GM19438 (cell line): ENCODE measurements at regions not wholly inside any gene's neighbourhood (a gene's known extent, or its start where the extent isn't known, plus 50 kb on each side); places are given as distances from the start of the nearest gene placed in this dataset.

ENCODE experiments used
- ATAC-seq: cut with Tn5 transposase; IDR thresholded peaks from one replicate; pipeline ENCODE4 v1.9.1; 2021; ENCODE audit warnings: low read depth; ENCODE audit not compliant: unreplicated experiment

DNA sequence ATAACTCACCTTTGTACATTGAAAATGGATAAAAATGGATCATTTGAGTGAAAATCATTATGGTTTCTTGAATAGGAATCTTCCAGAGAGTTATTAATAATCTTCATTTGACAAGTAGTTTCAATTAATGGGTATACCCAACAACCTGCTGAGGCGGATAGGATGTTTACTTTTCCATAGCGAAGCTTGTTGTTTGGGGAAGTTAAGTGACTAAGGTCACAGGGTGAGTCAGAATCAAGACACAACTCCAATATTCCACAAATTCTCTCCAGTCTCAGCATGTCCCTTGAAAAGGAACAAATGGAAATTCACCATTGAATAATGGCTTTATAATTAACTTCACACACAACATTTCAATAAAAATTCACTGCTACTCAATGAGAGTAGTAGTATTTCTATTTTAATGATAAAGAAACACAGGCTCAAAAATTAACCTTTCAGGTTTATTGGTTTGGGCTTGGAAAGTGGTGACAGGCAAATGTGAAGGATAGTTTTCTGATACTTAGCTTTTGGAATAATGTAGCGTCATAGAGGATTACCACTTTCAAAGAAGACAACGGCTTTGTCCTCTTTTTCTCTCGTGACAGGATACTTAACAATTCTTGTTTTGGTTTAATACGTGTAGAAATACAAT, 211.3 kb downstream of the GPD2 start:
- ATAC-seq, result no peak

- no peak for ATAC-seq
Measured at GRCh38 chr2:156648522-156648921, 212.3 kb downstream of the GPD2 start.

DNA sequence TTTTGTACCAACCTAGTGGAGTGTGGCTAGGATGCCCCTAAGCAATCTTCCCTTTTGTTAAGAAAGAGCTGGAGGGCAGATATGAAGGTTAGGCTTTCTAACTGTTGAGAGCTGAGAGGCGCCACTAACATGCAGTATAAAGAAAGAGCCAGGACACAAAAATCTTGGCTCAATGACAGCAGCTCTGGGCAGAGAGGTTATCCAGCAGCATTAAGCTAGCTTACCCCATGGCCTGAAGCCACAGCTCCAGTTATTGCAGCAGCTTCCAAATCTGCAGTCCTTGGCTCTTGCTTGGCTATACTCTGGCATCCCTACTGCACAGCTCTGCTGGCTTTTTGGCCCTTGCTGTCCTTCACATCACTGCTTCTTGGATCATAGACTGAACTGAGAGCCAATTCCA, 213.4 kb downstream of the GPD2 start:
- no peak for ATAC-seq

GRCh38 chr2:156652691-156653090, 216.5 kb downstream of the GPD2 start:
- ATAC-seq, result no peak

DNA sequence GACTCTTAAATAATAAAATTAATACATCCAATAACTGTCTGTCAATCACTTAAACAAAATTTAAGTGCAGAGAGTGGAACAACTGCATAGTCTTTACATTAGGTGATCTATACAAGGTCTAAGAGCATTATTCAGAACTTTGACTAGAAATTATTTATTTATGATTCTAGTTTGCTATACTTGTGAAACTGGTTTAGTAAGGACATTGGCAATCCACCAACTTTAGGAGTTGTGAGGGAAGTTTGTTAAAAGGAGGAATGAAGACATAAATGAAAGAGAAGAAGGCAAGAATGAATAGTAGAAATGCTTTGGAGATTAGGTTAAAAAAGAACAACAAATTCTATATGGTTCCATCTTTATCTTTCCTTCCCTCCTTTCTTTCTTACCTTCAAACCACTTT, 217.5 kb downstream of the GPD2 start:
- no peak for ATAC-seq

GRCh38 chr2:156657809-156658208, 221.6 kb downstream of the GPD2 start:
- ATAC-seq, result no peak

- ATAC-seq, result no peak
Measured at GRCh38 chr2:156659694-156660093, 223.5 kb downstream of the GPD2 start.

GRCh38 chr2:156663757-156664409, 227.7 kb downstream of the GPD2 start:
- ATAC-seq, result no peak

GRCh38 chr2:156666130-156666785, 230.1 kb downstream of the GPD2 start:
- ATAC-seq, result no peak

DNA sequence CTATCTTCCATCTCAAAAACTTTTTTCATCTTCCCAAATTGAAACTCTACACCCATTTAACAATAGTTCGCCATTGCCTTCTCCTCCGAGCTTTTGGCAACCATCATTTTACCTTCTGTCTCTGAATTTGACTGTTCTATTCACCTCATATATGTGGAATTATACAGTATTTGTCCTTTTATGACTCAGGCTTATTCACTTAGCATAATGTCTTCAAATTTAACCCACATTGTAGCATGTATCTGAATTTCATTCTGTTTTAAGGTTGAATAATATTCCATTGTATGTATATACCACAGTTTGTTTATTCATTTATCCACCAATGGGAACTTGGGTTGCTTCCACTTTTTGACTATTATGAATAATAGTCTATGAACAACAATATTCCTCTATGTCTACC, 233.9 kb downstream of the GPD2 start:
- no peak for ATAC-seq

- ATAC-seq, result no peak
Measured at GRCh38 chr2:156671706-156672361, 235.7 kb downstream of the GPD2 start.

DNA sequence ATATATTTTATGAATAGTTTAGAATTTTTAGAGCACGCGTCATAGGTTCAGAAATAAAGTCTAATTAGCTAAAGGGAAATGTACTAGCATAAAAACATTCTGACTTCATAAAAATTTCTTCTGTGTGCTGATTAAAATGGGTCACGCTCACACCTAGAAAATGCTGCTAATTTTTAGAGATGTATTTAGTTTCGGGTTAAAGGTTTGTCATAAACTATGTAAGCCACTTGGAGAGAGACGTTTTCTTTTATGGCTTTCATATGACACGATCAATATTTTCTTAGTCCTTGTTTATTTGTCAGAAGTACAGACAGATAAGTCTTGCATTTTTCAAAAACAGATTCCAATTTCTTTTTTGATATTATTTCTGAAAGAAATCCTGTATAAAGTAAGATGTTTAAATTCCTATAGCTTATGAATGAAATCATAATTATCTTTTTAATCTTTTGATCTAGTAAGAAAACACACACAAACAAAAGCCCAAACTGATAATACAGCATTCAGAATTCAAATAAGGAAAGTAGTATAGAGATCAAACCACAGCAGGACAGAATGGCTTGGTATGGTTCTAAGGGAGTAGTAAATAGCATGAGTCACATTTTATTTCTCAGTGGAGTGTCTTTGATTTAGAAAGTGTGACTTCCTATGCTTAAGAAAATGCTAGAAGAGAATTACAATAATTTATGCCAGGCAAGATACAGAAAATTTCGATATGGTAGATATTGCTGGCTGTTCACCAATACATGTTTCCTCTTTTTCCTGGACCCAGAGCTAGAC, 236.6 kb downstream of the GPD2 start:
- ATAC-seq, result no peak

GRCh38 chr2:156673333-156673615, 237.1 kb downstream of the GPD2 start:
- ATAC-seq, result no peak

DNA sequence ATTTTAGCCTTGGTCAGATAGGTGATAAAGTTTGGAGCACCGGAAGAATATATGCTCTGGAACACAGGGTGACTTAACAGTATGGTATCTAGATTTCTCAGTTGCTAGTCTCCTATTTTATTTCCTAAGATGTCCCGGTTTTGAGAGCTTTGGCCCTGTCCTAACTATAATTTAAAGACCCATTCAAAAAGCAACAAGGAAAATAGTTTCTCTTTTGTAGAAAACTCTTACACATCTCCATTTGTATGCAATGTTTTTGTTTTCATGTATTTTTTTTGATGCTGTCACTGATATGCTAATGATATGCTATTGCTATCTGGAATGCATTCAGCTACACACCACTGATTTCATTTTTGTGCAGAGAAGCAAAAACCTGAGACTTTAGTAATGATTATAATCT, 237.8 kb downstream of the GPD2 start:
- no peak for ATAC-seq

DNA sequence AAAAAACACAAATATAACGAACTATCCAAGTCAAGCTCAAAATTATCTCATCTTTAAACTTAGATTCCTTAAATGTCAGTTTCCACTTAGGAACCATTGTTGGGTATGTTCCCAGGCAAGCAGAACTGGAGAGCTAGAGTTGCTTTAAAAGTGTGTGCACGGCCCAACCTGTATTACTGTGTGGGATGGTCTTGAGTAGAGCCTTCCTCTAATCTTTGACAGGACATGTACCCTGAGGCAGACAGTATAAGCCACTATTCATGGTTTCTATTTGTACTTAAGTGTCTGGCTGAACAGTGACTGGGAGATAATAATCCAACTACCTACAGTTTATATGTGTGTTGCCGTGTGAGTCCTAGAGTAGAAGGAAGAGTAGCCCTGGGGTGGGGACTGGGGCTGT, 239.7 kb downstream of the GPD2 start:
- ATAC-seq, result no peak

DNA sequence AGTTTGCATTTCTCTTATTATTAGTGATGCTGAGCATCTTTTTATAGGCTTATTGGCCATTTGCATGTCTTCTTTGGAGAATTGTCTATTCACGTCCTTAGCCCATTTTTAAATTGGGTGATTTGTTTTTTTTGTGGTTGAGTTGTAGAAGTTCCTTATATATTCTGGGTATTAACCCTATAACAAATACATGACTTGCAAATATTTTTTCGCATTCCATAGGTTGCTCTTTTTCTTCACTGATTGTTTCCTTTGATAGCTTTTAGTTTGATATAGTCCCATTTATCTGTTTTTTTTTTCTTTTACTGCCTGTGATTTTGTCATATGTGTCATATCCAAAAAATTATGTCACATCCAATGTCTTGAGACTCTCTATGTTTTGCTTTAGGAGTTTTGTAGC, 243.6 kb downstream of the GPD2 start:
- no peak for ATAC-seq

GRCh38 chr2:156680266-156680665, 244.1 kb downstream of the GPD2 start:
- no peak for ATAC-seq

DNA sequence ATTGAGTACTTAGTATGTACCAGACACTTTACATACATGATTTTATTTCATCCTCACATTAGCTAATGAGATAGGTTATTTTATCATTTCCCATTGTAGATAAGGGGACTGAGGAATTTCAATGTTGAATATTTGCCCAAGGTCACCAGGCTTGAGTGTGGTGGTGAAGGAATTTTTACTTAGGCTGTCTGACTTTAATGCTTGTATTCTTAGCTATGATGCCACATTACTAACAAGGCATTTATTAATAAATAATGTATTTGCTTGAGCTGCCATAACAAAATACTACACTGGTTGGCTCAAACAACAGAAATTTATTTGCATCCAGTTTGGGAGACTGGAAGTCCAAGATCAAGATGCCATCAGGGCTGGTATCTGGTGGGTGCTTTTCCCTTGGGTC, 250.9 kb downstream of the GPD2 start:
- ATAC-seq, result no peak

- no peak for ATAC-seq
Measured at GRCh38 chr2:156687715-156688114, 251.5 kb downstream of the GPD2 start.

DNA sequence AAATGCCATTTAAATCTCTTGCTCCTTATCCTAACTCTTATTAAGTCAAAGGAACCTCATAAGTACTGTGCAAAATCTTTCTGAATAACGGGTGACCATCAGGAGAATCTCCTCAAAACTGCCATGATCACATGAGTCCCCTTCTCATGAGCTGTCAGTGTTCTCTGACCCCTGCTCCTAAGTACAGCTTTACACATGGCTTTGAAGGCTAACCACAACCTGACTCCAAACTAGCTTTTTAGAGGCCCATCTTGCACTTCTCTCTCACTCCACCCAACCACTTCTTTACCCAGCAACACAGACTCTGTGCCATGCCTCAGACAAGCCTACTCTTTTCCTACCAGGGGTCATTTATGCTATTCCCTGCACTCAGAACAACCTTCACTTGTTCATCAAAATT, 253.8 kb downstream of the GPD2 start:
- ATAC-seq, result no peak

DNA sequence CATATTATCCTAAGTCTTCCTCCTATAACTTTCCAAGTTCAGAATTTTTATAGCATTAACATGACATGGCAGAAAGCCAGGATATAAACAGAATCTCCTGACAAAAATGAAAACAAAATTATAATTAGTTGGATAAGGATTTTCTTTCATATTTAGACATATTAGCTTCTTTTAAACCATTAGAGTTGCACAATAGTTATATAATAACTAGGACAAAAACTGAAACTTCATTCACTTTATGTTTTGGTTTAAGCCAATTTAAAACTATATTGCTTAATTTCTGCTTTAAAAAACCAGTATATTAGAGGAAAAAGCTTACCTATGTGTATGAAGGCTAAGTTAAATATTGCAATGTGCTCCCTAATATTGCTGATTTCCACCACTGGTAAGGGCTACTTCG, 254.8 kb downstream of the GPD2 start:
- no peak for ATAC-seq
